Retinal pigment epithelial cell (primary cell): ENCODE measurements at regions not wholly inside any gene's neighbourhood (a gene's known extent, or its start where the extent isn't known, plus 50 kb on each side); places are given as distances from the start of the nearest gene placed in this dataset.

ENCODE experiments used
- DNase-seq: peaks from one replicate; pipeline ENCODE4 v3.0.0-alpha.2; 2010; ENCODE audit warnings: low read depth
- H3K4me3 ChIP-seq: 2 replicates; pipeline ENCODE4 v1.5.1; 2011; ENCODE audit warnings: mild to moderate bottlenecking, low read length, control low read depth, moderate library complexity
- TF ChIP-seq, protein P1 (sequence below): conservative IDR thresholded peaks from 2 replicates; pipeline ENCODE4 v1.5.1; 2011; ENCODE audit warnings: low read depth, low read length, control low read depth, inconsistent platforms

DNA sequence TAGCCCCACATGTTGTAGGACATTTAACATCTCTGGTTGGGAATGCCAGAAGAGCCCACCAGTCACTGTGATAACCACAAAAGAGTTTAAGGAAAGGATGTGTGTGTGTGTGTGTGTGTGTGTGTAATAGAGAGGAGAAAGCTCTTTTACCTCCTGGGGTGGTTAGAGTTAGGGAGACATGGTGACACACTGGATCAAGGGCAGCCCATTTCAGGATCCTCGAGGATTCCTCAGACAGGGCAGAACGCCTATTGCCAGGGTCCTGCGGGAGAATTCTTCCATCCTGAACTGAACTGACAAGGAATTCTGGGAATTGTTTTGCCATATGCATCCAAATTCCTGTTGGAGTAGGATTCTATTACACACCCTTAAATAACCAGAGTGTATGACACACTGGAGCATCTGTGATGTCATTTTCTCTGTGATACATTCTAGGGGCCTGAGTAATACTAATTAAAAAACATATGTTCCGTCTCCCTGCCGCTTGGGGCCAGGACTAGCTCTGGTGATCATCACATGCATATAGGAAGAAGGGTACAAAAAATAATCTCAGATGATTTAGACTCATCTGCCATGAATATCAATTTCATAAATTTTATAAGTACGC, 156.4 kb upstream of the MMADHC start:
- DNase-seq: no peak
- TF ChIP-seq, protein P1, sequence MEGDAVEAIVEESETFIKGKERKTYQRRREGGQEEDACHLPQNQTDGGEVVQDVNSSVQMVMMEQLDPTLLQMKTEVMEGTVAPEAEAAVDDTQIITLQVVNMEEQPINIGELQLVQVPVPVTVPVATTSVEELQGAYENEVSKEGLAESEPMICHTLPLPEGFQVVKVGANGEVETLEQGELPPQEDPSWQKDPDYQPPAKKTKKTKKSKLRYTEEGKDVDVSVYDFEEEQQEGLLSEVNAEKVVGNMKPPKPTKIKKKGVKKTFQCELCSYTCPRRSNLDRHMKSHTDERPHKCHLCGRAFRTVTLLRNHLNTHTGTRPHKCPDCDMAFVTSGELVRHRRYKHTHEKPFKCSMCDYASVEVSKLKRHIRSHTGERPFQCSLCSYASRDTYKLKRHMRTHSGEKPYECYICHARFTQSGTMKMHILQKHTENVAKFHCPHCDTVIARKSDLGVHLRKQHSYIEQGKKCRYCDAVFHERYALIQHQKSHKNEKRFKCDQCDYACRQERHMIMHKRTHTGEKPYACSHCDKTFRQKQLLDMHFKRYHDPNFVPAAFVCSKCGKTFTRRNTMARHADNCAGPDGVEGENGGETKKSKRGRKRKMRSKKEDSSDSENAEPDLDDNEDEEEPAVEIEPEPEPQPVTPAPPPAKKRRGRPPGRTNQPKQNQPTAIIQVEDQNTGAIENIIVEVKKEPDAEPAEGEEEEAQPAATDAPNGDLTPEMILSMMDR: peak; percentile 6
- no peak overlapping the region for H3K4me3 ChIP-seq

DNA sequence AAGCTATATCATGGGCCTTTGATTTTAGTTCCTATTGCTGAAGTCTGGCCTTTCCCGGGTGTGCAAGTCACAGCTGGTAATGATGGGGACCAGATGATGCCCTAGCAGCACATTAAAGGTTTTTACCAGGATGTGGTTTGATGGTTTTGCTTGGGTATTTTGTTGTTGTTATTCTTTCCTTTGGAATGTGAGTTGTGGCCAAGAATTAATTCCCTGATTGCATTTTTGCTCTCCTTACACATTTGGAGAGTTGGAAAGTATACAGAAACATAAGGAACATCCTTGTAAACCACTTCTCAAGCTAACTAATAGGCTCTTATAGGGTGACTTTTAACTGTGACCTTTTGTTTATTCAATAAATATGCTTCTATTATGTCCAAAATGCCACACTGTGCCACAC, 154.1 kb upstream of the MMADHC start:
- no peak overlapping the region for H3K4me3 ChIP-seq
- DNase-seq: peak; percentile 82
- TF ChIP-seq, protein P1: no peak

DNA sequence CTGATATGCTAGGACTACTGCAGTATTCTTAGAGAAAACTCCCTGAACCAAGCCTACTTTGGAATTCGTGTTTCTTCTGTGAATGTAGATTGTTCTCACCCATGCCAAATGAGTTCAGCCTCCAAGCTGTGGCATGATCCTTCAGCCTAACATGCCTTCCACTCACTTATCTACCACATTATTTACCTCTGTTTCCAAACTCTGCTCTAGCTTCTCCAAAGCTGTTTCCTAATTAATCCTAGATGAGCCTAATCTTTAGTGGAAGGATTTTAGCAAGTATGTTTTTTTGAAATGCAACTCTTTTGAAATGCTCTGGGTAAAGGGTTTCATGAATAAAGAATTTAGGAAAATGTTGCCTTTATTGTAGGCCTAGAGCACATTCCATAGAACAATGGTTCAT, 152.9 kb upstream of the MMADHC start:
- TF ChIP-seq, protein P1: no peak
- no peak overlapping the region for H3K4me3 ChIP-seq
- DNase-seq: peak; percentile 56

DNA sequence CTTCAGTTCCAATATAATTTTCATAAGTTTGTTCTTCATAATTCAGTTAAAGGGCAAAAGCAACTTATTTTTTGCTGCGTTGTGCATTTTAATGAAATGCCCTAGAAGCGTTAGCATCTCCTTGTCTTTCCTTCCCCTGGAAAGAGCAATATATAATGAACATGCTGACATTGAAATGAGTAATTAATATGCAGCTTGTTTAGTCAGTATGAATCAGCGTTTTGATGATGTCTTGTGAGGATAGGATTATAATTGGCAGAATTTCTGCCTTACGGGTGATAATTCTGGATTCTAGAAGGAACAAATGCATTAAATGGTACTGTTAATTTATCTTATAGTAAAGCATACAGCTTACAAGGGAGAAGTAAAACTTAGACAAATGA, 152.3 kb upstream of the MMADHC start:
- no peak overlapping the region for H3K4me3 ChIP-seq
- TF ChIP-seq, protein P1: no peak
- DNase-seq: no peak

DNA sequence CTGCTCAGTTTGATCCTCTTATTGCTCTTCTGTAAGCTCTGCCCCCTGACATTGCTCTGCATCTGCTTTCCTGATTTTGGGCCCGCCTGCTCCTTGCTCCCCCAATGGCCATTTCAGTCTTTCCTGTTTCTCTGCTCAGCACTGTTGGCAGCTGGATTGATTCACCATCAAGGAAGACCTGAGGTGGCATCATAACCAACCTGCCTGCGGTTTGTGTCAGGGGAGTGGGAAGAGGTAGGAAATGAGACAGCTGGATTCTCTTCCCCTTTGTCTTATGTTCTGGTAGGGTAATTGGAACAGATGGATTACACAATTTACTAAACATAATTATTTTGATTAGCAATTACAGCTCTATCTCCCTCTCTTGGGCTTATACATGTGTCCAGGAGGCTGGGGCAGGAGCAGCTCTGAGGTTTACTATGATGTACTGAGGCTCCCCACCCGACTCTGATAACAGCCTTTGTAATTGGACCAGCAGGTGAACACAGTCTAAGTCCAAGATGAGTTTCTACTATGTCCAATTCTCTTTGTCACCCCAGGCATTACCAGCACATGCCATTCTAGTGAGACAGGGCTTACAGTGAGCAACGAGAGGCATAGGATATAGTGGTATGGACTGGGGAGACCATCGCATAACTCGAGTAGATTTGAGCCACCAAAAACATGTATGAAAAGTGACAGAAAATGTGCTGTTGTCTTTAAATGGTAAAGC, 151.8 kb upstream of the MMADHC start:
- H3K4me3 ChIP-seq: no peak overlapping the region
- DNase-seq: no peak
- TF ChIP-seq, protein P1: no peak

DNA sequence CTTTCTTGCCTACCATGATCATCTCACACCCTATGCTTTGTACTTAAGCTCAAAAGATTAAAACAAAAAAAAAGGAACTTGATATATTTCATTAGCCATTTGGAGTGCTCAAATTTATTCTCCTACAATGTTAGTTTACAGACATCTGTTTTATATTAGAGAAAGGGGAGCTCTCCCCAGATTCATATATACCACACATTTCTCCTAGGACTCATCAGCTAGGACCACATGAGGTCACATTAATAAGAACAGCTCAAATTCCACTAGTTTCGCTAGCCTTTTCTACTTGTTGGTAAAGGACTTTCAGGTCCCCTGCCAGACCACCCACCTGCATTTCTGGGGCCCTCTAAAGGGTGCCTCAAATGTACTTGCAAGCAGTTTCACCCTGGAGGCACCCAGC, 151.2 kb upstream of the MMADHC start:
- H3K4me3 ChIP-seq: no peak overlapping the region
- no peak for DNase-seq
- TF ChIP-seq, protein P1: no peak

DNA sequence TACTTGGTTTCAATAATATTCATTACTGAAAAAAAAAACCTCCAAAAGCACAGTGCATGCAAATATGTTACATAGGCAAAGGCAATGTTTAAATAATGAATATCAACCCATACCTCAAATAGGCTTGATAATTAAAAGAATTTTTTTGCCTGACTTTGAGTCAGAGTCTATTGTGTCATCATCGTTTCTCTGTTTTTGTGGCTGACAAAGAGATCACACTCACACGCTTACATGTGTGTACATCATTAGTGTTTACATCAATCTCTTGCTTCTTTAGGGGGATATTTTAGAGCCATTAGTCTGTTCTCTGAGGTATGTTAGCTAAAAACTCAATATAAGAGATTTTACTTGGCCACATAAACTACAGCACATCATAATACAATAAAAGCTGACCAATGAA, 150.3 kb upstream of the MMADHC start:
- TF ChIP-seq, protein P1: no peak
- DNase-seq: no peak

More for the DNA sequence above, 150.3 kb upstream of the MMADHC start:
- no peak overlapping the region for H3K4me3 ChIP-seq
